Smooth muscle cell (in vitro differentiated cells): ENCODE measurements at regions not wholly inside any gene's neighbourhood (a gene's known extent, or its start where the extent isn't known, plus 50 kb on each side); places are given as distances from the start of the nearest gene placed in this dataset.

ENCODE experiments used
- DNase-seq: peaks from one replicate; lab custom pipeline; 2025; ENCODE audit not compliant: unreplicated experiment; lab: John Stamatoyannopoulos, UW
- H2AFZ ChIP-seq: fragments of 200-600 bp; sonication (generic); 2 replicates; pipeline ENCODE4 v1.6.0; 2016; ENCODE audit warnings: antibody characterized with exemption, low read depth, mild to moderate bottlenecking
- H3F3A ChIP-seq: fragments of 200-600 bp; sonication (generic); 2 replicates; pipeline ENCODE4 v1.6.0; 2017; ENCODE audit warnings: antibody characterized with exemption, low read depth
- H3K27ac ChIP-seq: fragments of 200-600 bp; sonication (generic); 2 replicates; pipeline ENCODE4 v1.5.1; 2016; ENCODE audit warnings: low read depth, mild to moderate bottlenecking
- H3K27me3 ChIP-seq: fragments of 200-600 bp; sonication (generic); 2 replicates; pipeline ENCODE4 v1.6.1; 2016; ENCODE audit warnings: low read depth, mild to moderate bottlenecking
- H3K36me3 ChIP-seq: fragments of 200-600 bp; sonication (generic); 2 replicates; pipeline ENCODE4 v1.5.1; 2016; ENCODE audit warnings: low read depth
- H3K4me1 ChIP-seq: fragments of 200-600 bp; sonication (generic); 2 replicates; pipeline ENCODE4 v1.5.1; 2016; ENCODE audit warnings: low read depth
- H3K4me2 ChIP-seq: fragments of 200-600 bp; sonication (generic); 2 replicates; pipeline ENCODE4 v1.6.0; 2016; ENCODE audit warnings: mild to moderate bottlenecking
- H3K4me3 ChIP-seq: fragments of 200-600 bp; sonication (generic); 2 replicates; pipeline ENCODE4 v1.5.1; 2016; ENCODE audit warnings: mild to moderate bottlenecking
- H3K79me2 ChIP-seq: fragments of 200-600 bp; sonication (generic); 2 replicates; pipeline ENCODE4 v1.6.0; 2016; ENCODE audit warnings: low read depth, mild to moderate bottlenecking
- H3K9ac ChIP-seq: fragments of 200-600 bp; sonication (generic); 2 replicates; pipeline ENCODE4 v1.6.0; 2016; ENCODE audit warnings: low read depth
- H3K9me3 ChIP-seq: fragments of 200-600 bp; sonication (generic); replicated peaks from 2 replicates; pipeline ENCODE4 v1.5.1; 2016; ENCODE audit warnings: low read depth
- H4K20me1 ChIP-seq: fragments of 200-600 bp; sonication (generic); 2 replicates; pipeline ENCODE4 v1.6.0; 2016; ENCODE audit warnings: low read depth
- CTCF ChIP-seq: fragments of 200-600 bp; sonication (generic); IDR thresholded peaks from 2 replicates; pipeline ENCODE4 v1.5.1; 2017; ENCODE audit warnings: borderline replicate concordance, mild to moderate bottlenecking, antibody characterized with exemption; ENCODE audit not compliant: insufficient read depth, poor library complexity, severe bottlenecking
- WGBS: methylation state at CpG from one replicate; pipeline ENCODE4 v1.1.7; 2016; ENCODE audit warnings: low lambda C conversion rate; 5-methylcytosine and 5-hydroxymethylcytosine counted together

- Histone ChIP-seq H4K20me1 (no peaks in the 10 kb centered on the region), H3F3A (no peaks in the 10 kb centered on the region), H3K4me1 (peaks cover 4% of the 10 kb centered on the region), H3K9me3 (no peaks in the 10 kb centered on the region), H3K27me3 (no peaks in the 10 kb centered on the region), H2AFZ (no peak overlapping the region), H3K27ac (no peak overlapping the region), H3K4me3 (no peak overlapping the region), H3K36me3 (no peaks in the 10 kb centered on the region), H3K79me2 (no peaks in the 10 kb centered on the region), H3K9ac (no peak overlapping the region), H3K4me2 (no peak overlapping the region)
- WGBS, result 92% methylated on average over 2 of the region's 2 CpGs
- DNase-seq, result no peak
- no peak for TF ChIP-seq CTCF
These were observed 433.3 kb downstream of the UTRN start for GRCh38 chr6:144718431-144718830.

GRCh38 chr6:144721232-144721631 lies 436.1 kb downstream of the UTRN start:
- Histone ChIP-seq H3K9ac (no peak overlapping the region), H3K79me2 (no peaks in the 10 kb centered on the region), H3K4me2 (no peak overlapping the region), H2AFZ (no peak overlapping the region), H3K9me3 (no peaks in the 10 kb centered on the region), H3K27ac (no peak overlapping the region), H3K36me3 (no peaks in the 10 kb centered on the region), H3K4me1 (peaks cover 11% of the 10 kb centered on the region), H3K27me3 (no peaks in the 10 kb centered on the region), H4K20me1 (no peaks in the 10 kb centered on the region), H3F3A (no peaks in the 10 kb centered on the region), H3K4me3 (no peak overlapping the region)
- no peak for DNase-seq
- 97% methylated on average over 3 of the region's 3 CpGs for WGBS
- no peak for TF ChIP-seq CTCF

DNA sequence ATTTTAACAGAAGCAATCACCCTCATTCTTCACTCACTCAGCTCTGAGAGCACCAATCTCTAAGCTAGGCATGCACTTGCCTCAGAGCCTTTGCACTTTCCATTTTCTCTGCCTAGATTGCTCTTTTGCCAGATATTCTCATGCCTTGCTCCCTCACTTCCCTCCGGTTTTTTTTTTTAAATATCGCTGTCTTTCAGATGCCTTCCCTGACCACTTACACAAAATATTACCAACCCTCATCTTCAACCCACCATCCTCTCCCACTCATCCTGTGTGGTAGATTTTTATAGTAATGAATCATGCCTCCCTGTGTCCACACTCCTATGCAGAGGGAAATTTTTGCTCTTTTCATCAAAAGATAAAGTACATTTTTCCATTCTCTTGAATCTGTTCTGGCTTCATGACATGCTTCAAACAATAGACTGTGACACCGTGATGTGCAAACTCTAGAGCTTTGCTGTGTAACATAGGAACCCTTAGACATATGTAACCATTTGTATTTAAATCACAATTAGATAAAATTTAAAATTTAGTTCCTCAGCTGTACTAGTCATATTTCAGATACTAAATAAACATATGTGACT lies 437.1 kb downstream of the UTRN start:
- no peak overlapping the region for H3K4me3 ChIP-seq
- H3F3A ChIP-seq, result no peaks in the 10 kb centered on the region
- no peak for TF ChIP-seq CTCF
- no peaks in the 10 kb centered on the region for H3K27me3 ChIP-seq
- H3K9ac ChIP-seq, result no peak overlapping the region
- H3K9me3 ChIP-seq, result no peaks in the 10 kb centered on the region
- 70% methylated on average over 3 of the region's 3 CpGs for WGBS
- H3K79me2 ChIP-seq, result no peaks in the 10 kb centered on the region
- H2AFZ ChIP-seq, result no peak overlapping the region
- no peaks in the 10 kb centered on the region for H3K36me3 ChIP-seq
- H4K20me1 ChIP-seq, result no peaks in the 10 kb centered on the region
- H3K4me1 ChIP-seq, result peaks cover 12% of the 10 kb centered on the region
- no peak overlapping the region for H3K27ac ChIP-seq
- H3K4me2 ChIP-seq, result no peak overlapping the region
- no peak for DNase-seq

- Histone ChIP-seq H4K20me1 (no peaks in the 10 kb centered on the region), H3K4me3 (no peak overlapping the region)
- no peak for TF ChIP-seq CTCF
These were observed 437.8 kb downstream of the UTRN start for GRCh38 chr6:144722925-144723324.

More at GRCh38 chr6:144722925-144723324, 437.8 kb downstream of the UTRN start:
- Histone ChIP-seq H3K36me3 (no peaks in the 10 kb centered on the region), H3K9ac (no peak overlapping the region), H2AFZ (no peak overlapping the region), H3K9me3 (no peaks in the 10 kb centered on the region), H3K4me2 (no peak overlapping the region), H3K79me2 (no peaks in the 10 kb centered on the region), H3K27me3 (no peaks in the 10 kb centered on the region), H3K27ac (no peak overlapping the region), H3F3A (no peaks in the 10 kb centered on the region), H3K4me1 (peaks cover 12% of the 10 kb centered on the region)
- DNase-seq, result no peak
